A673 (cell line): ENCODE measurements at regions not wholly inside any gene's neighbourhood (a gene's known extent, or its start where the extent isn't known, plus 50 kb on each side); places are given as distances from the start of the nearest gene placed in this dataset.

Source experiments
- EZH2 ChIP-seq: fragments of 200-600 bp; sonication (generic); IDR thresholded peaks from 2 replicates; pipeline ENCODE4 v1.6.1; 2017; ENCODE audit warnings: borderline replicate concordance, low read depth, mild to moderate bottlenecking, mixed read lengths, antibody characterized with exemption, low read length; ENCODE audit not compliant: poor library complexity, severe bottlenecking
- TF ChIP-seq, protein P1 (sequence below): fragments of 300-800, 200-600 bp; sonication (generic); conservative IDR thresholded peaks from 2 replicates; pipeline ENCODE4 v1.5.1; 2017; ENCODE audit warnings: low read depth, mild to moderate bottlenecking, antibody characterized with exemption, low read length, moderate library complexity, mixed read lengths

DNA sequence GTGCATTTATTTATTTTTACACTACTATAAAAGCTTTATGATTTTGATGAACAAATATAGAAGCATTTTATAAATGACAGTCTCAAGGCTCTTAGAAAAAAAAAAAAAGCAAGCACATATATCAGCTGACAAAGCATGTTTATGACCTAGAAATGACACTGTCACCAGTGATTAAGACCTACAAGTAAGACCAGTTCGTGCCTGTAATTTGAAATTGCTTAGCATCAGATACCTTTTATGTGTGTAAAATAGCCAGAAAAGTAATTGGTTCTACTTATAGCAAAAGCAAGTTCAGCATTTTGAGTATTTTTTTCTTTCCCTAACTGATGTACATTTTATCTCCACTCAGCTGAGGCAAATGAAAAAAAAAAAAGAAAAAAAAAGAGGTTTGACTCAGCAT lies 808.4 kb downstream of the CDH18 start:
- TF ChIP-seq, protein P1, sequence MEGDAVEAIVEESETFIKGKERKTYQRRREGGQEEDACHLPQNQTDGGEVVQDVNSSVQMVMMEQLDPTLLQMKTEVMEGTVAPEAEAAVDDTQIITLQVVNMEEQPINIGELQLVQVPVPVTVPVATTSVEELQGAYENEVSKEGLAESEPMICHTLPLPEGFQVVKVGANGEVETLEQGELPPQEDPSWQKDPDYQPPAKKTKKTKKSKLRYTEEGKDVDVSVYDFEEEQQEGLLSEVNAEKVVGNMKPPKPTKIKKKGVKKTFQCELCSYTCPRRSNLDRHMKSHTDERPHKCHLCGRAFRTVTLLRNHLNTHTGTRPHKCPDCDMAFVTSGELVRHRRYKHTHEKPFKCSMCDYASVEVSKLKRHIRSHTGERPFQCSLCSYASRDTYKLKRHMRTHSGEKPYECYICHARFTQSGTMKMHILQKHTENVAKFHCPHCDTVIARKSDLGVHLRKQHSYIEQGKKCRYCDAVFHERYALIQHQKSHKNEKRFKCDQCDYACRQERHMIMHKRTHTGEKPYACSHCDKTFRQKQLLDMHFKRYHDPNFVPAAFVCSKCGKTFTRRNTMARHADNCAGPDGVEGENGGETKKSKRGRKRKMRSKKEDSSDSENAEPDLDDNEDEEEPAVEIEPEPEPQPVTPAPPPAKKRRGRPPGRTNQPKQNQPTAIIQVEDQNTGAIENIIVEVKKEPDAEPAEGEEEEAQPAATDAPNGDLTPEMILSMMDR, result no peak
- TF ChIP-seq EZH2, result no peak
